HepG2 (cell line): ENCODE measurements at regions not wholly inside any gene's neighbourhood (a gene's known extent, or its start where the extent isn't known, plus 50 kb on each side); places are given as distances from the start of the nearest gene placed in this dataset.

Source experiments
- ATF7 ChIP-seq, 2 experiments: fragments of 450-650 bp in 1 of 2; sonication (generic) in 1 of 2; formaldehyde crosslinking in 1 of 2; IDR thresholded peaks; 2 replicates each; pipeline versions ENCODE4 v1.4.0 to v1.6.1; 2016 to 2020; ENCODE audit warnings: antibody characterized with exemption in 1 of 2, mild to moderate bottlenecking in 1 of 2, missing genetic modification reagents in 1 of 2
- GLI4 ChIP-seq: sonication (generic); formaldehyde crosslinking; IDR thresholded peaks from 2 replicates; pipeline ENCODE4 v1.5.1; 2020; ENCODE audit warnings: missing genetic modification reagents, mild to moderate bottlenecking, moderate library complexity, borderline replicate concordance
- HNRNPUL1 ChIP-seq: fragments of 200-400 bp; formaldehyde crosslinking; IDR thresholded peaks from 2 replicates; pipeline ENCODE4 v1.6.1; 2017; ENCODE audit warnings: low read depth, mild to moderate bottlenecking, low read length, moderate library complexity
- JDP2 ChIP-seq: sonication (generic); formaldehyde crosslinking; IDR thresholded peaks from 2 replicates; pipeline ENCODE4 v1.8.1; 2022; ENCODE audit warnings: missing genetic modification reagents, borderline replicate concordance
- MATR3 ChIP-seq: sonication (generic); formaldehyde crosslinking; IDR thresholded peaks from 2 replicates; pipeline ENCODE4 v1.4.0; 2020; ENCODE audit warnings: missing genetic modification reagents
- MTA3 ChIP-seq: sonication (generic); formaldehyde crosslinking; IDR thresholded peaks from 2 replicates; pipeline ENCODE4 v1.4.0; 2020; ENCODE audit warnings: missing genetic modification reagents
- NFKBIZ ChIP-seq: IDR thresholded peaks from 2 replicates; pipeline ENCODE4 v1.6.1; 2018; ENCODE audit warnings: missing genetic modification reagents, missing compliant biosample characterization
- ONECUT2 ChIP-seq: sonication (generic); formaldehyde crosslinking; IDR thresholded peaks from 2 replicates; pipeline ENCODE4 v1.4.0; 2020; ENCODE audit warnings: missing genetic modification reagents
- PLRG1 ChIP-seq: fragments of 450-650 bp; conservative IDR thresholded peaks from 2 replicates; pipeline ENCODE4 v1.6.1; 2016
- POLR2AphosphoS2 ChIP-seq: IDR thresholded peaks from 2 replicates; pipeline ENCODE4 v1.6.1; 2011; ENCODE audit warnings: low read depth, low read length, improper control_type of control experiment
- SP4 ChIP-seq: sonication (generic); formaldehyde crosslinking; IDR thresholded peaks from 2 replicates; pipeline ENCODE4 v1.8.1; 2023; ENCODE audit warnings: mild to moderate bottlenecking, missing genetic modification reagents
- TBX3 ChIP-seq: fragments of 450-650 bp; IDR thresholded peaks from 2 replicates; pipeline ENCODE4 v1.6.1; 2017; ENCODE audit warnings: antibody characterized with exemption, mild to moderate bottlenecking, inconsistent platforms, borderline replicate concordance
- ZNF234 ChIP-seq: sonication (generic); formaldehyde crosslinking; conservative IDR thresholded peaks from 2 replicates; pipeline ENCODE4 v1.5.1; 2020; ENCODE audit warnings: mild to moderate bottlenecking, missing genetic modification reagents
- ZNF30 ChIP-seq: sonication (generic); formaldehyde crosslinking; IDR thresholded peaks from 2 replicates; pipeline ENCODE4 v1.5.0; 2020; ENCODE audit warnings: mild to moderate bottlenecking, missing genetic modification reagents
- ZNF589 ChIP-seq: sonication (generic); formaldehyde crosslinking; conservative IDR thresholded peaks from 2 replicates; pipeline ENCODE4 v1.8.0; 2022; ENCODE audit warnings: mild to moderate bottlenecking, moderate library complexity, missing genetic modification reagents
- TF ChIP-seq, protein P1 (sequence below): sonication (generic); formaldehyde crosslinking; IDR thresholded peaks from 2 replicates; pipeline ENCODE4 v1.4.0; 2020; ENCODE audit warnings: missing genetic modification reagents, mild to moderate bottlenecking, borderline replicate concordance
- TF ChIP-seq, protein P2 (sequence below): sonication (generic); formaldehyde crosslinking; IDR thresholded peaks from 2 replicates; pipeline ENCODE4 v1.5.0; 2020; ENCODE audit warnings: mild to moderate bottlenecking, missing genetic modification reagents, borderline replicate concordance
- TF ChIP-seq, protein P3 (sequence below): sonication (generic); formaldehyde crosslinking; IDR thresholded peaks from 2 replicates; pipeline ENCODE4 v1.4.0; 2020; ENCODE audit warnings: missing genetic modification reagents
- TF ChIP-seq, protein P4 (sequence below): sonication (generic); formaldehyde crosslinking; IDR thresholded peaks from 2 replicates; pipeline ENCODE4 v1.5.1; 2020; ENCODE audit warnings: mild to moderate bottlenecking, missing genetic modification reagents
- TF ChIP-seq, protein P5 (sequence below): IDR thresholded peaks from 2 replicates; pipeline ENCODE4 v1.6.1; 2016; ENCODE audit warnings: low read depth, borderline replicate concordance

DNA sequence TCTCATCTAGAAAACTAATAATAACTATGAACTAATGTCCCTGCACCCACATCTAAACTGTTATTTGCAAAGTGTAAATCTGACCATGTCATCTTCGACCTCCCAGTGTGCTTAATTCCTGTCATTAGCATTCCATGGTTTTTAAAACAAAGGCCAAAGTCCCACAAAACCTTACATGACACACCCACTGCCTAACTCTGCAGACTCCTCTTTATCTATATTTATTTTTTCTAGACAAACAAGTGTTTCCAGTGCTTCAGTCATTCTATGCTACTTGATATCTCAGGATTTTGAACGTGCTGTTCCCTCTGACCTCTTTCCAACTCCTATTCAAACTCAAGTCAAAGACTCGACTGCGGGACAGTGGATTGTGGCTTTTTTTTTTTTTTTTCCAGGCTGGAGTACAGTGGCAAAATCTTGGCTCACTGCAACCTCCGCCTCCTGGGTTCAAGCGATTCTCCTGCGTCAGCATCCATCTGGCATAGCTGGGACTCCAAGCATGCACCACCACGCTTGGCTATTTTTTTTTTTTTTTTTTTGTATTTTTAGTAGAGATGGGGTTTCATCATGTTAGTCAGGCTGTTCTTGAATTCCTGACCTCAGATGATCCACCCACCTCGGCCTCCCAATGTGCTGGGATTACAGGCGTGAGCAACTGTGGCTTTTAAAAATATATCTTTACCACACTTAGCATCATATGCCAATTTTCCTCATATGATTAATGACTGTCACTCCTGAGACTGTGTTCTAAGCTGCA is 1511.0 kb downstream of the ARAP2 start (continued):
- TF ChIP-seq HNRNPUL1 (no peak), NFKBIZ (CRISPR knock-in tag) (no peak), MATR3 (CRISPR knock-in tag) (no peak), GLI4 (CRISPR knock-in tag) (no peak), ZNF589 (CRISPR knock-in tag) (no peak), ATF7 (IDR thresholded peaks at IDR 0.05) (no peak), ATF7 (CRISPR knock-in tag; IDR thresholded peaks at IDR 0.05) (no peak), ZNF234 (no peak), POLR2AphosphoS2 (no peak), MTA3 (CRISPR knock-in tag) (no peak), ONECUT2 (no peak), SP4 (no peak), PLRG1 (no peak), JDP2 (CRISPR knock-in tag) (no peak), TBX3 (no peak), ZNF30 (CRISPR knock-in tag) (no peak)
- TF ChIP-seq, protein P1, sequence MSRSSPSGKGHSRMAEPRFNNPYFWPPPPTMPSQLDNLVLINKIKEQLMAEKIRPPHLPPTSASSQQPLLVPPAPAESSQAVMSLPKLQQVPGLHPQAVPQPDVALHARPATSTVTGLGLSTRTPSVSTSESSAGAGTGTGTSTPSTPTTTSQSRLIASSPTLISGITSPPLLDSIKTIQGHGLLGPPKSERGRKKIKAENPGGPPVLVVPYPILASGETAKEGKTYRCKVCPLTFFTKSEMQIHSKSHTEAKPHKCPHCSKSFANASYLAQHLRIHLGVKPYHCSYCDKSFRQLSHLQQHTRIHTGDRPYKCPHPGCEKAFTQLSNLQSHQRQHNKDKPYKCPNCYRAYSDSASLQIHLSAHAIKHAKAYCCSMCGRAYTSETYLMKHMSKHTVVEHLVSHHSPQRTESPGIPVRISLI = peak; percentile 81; the same call in 1 of the 2 replicates
- TF ChIP-seq, protein P2, sequence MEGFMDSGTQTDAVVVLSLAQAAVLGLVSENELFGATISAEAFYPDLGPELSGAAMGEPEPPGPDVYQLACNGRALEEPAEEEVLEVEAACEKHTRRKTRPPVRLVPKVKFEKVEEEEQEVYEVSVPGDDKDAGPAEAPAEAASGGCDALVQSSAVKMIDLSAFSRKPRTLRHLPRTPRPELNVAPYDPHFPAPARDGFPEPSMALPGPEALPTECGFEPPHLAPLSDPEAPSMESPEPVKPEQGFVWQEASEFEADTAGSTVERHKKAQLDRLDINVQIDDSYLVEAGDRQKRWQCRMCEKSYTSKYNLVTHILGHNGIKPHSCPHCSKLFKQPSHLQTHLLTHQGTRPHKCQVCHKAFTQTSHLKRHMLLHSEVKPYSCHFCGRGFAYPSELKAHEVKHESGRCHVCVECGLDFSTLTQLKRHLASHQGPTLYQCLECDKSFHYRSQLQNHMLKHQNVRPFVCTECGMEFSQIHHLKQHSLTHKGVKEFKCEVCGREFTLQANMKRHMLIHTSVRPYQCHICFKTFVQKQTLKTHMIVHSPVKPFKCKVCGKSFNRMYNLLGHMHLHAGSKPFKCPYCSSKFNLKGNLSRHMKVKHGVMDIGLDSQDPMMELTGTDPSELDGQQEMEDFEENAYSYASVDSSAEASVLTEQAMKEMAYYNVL (CRISPR knock-in tag) = no peak
- TF ChIP-seq, protein P3, sequence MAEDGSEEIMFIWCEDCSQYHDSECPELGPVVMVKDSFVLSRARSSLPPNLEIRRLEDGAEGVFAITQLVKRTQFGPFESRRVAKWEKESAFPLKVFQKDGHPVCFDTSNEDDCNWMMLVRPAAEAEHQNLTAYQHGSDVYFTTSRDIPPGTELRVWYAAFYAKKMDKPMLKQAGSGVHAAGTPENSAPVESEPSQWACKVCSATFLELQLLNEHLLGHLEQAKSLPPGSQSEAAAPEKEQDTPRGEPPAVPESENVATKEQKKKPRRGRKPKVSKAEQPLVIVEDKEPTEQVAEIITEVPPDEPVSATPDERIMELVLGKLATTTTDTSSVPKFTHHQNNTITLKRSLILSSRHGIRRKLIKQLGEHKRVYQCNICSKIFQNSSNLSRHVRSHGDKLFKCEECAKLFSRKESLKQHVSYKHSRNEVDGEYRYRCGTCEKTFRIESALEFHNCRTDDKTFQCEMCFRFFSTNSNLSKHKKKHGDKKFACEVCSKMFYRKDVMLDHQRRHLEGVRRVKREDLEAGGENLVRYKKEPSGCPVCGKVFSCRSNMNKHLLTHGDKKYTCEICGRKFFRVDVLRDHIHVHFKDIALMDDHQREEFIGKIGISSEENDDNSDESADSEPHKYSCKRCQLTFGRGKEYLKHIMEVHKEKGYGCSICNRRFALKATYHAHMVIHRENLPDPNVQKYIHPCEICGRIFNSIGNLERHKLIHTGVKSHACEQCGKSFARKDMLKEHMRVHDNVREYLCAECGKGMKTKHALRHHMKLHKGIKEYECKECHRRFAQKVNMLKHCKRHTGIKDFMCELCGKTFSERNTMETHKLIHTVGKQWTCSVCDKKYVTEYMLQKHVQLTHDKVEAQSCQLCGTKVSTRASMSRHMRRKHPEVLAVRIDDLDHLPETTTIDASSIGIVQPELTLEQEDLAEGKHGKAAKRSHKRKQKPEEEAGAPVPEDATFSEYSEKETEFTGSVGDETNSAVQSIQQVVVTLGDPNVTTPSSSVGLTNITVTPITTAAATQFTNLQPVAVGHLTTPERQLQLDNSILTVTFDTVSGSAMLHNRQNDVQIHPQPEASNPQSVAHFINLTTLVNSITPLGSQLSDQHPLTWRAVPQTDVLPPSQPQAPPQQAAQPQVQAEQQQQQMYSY (CRISPR knock-in tag) = no peak
- TF ChIP-seq, protein P4, sequence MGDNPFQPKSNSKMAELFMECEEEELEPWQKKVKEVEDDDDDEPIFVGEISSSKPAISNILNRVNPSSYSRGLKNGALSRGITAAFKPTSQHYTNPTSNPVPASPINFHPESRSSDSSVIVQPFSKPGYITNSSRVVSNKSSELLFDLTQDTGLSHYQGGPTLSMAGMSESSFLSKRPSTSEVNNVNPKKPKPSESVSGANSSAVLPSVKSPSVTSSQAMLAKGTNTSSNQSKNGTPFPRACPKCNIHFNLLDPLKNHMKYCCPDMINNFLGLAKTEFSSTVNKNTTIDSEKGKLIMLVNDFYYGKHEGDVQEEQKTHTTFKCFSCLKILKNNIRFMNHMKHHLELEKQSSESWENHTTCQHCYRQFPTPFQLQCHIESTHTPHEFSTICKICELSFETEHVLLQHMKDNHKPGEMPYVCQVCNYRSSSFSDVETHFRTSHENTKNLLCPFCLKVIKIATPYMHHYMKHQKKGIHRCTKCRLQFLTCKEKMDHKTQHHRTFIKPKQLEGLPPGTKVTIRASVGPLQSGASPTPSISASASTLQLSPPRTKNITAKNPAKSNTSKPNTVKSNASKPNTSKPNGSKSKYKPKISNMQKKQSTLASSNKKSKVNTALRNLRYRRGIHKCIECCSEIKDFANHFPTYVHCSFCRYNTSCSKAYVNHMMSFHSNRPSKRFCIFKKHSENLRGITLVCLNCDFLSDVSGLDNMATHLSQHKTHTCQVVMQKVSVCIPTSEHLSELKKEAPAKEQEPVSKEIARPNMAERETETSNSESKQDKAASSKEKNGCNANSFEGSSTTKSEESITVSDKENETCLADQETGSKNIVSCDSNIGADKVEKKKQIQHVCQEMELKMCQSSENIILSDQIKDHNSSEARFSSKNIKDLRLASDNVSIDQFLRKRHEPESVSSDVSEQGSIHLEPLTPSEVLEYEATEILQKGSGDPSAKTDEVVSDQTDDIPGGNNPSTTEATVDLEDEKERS = no peak
- TF ChIP-seq, protein P5, sequence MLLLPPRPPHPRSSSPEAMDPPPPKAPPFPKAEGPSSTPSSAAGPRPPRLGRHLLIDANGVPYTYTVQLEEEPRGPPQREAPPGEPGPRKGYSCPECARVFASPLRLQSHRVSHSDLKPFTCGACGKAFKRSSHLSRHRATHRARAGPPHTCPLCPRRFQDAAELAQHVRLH = no peak
